Right renal cortex interstitium (tissue), 3 donors: ENCODE measurements at regions not wholly inside any gene's neighbourhood (a gene's known extent, or its start where the extent isn't known, plus 50 kb on each side); places are given as distances from the start of the nearest gene placed in this dataset.

Source experiments
- DNase-seq, 3 donors: peaks; one replicate each; pipeline ENCODE4 v3.0.0-alpha.2; 2013; ENCODE audit warnings: low read depth in 3 of 3, low spot score in 2 of 3

- no peak for DNase-seq
Observed at GRCh38 chr13:91136806-91137205, 210.7 kb upstream of the MIR17HG start.

- no peak for DNase-seq
Observed at GRCh38 chr13:91139232-91139631, 208.3 kb upstream of the MIR17HG start.

GRCh38 chr13:91141543-91142061, 205.9 kb upstream of the MIR17HG start:
- no peak for DNase-seq

GRCh38 chr13:91142572-91142971, 204.9 kb upstream of the MIR17HG start:
- DNase-seq = no peak

GRCh38 chr13:91144054-91144453, 203.4 kb upstream of the MIR17HG start:
- DNase-seq = no peak

GRCh38 chr13:91144486-91144885, 203.0 kb upstream of the MIR17HG start:
- DNase-seq = no peak

- DNase-seq = no peak
Observed at GRCh38 chr13:91145571-91146205, 201.8 kb upstream of the MIR17HG start.

- no peak for DNase-seq
Observed at GRCh38 chr13:91146601-91147000, 200.9 kb upstream of the MIR17HG start.

GRCh38 chr13:91148098-91148497, 199.4 kb upstream of the MIR17HG start:
- DNase-seq = no peak

GRCh38 chr13:91151921-91152320, 195.6 kb upstream of the MIR17HG start:
- no peak for DNase-seq

GRCh38 chr13:91153372-91153771, 194.1 kb upstream of the MIR17HG start:
- no peak for DNase-seq

- DNase-seq = no peak
Observed at GRCh38 chr13:91154558-91155353, 192.7 kb upstream of the MIR17HG start.

- no peak for DNase-seq
Observed at GRCh38 chr13:91155512-91156114, 191.9 kb upstream of the MIR17HG start.

GRCh38 chr13:91157273-91158016, 190.0 kb upstream of the MIR17HG start:
- DNase-seq = no peak

GRCh38 chr13:91158017-91158395, 189.5 kb upstream of the MIR17HG start:
- no peak for DNase-seq

GRCh38 chr13:91162180-91162579, 185.3 kb upstream of the MIR17HG start:
- DNase-seq = no peak

GRCh38 chr13:91162589-91162988, 184.9 kb upstream of the MIR17HG start:
- no peak for DNase-seq

GRCh38 chr13:91165758-91166157, 181.7 kb upstream of the MIR17HG start:
- DNase-seq = no peak

GRCh38 chr13:91166714-91167511, 180.6 kb upstream of the MIR17HG start:
- no peak for DNase-seq

GRCh38 chr13:91167706-91168385, 179.6 kb upstream of the MIR17HG start:
- DNase-seq = no peak
